GM23338 (cell line): ENCODE measurements at regions not wholly inside any gene's neighbourhood (a gene's known extent, or its start where the extent isn't known, plus 50 kb on each side); places are given as distances from the start of the nearest gene placed in this dataset.

Source experiments
- ATAC-seq: fragments of 200-7000 bp; cut with Tn5 transposase; 3 replicates; pipeline ENCODE4 v1.9.1; 2020
- DNase-seq: peaks from one replicate; pipeline ENCODE4 v3.0.0-alpha.2; 2015; ENCODE audit warnings: low spot score
- H2AFZ ChIP-seq: fragments of 200-600 bp; sonication (generic); 2 replicates; pipeline ENCODE4 v1.8.0; 2016; ENCODE audit warnings: antibody characterized with exemption, mild to moderate bottlenecking, moderate library complexity
- H3F3A ChIP-seq: fragments of 200-600 bp; sonication (generic); replicated peaks from 2 replicates; pipeline ENCODE4 v1.8.0; 2017; ENCODE audit warnings: antibody characterized with exemption, mixed run types, low read depth
- H3K27ac ChIP-seq: fragments of 200-600 bp; sonication (generic); 2 replicates; pipeline ENCODE4 v1.6.1; 2016; ENCODE audit warnings: low read depth
- H3K27me3 ChIP-seq: fragments of 200-600 bp; sonication (generic); 2 replicates; pipeline ENCODE4 v1.8.0; 2016; ENCODE audit warnings: mild to moderate bottlenecking, mixed run types, moderate library complexity; ENCODE audit not compliant: insufficient read depth
- H3K36me3 ChIP-seq: fragments of 200-600 bp; sonication (generic); 2 replicates; pipeline ENCODE4 v1.8.0; 2016; ENCODE audit warnings: mild to moderate bottlenecking; ENCODE audit not compliant: insufficient read depth
- H3K4me1 ChIP-seq: fragments of 200-600 bp; sonication (generic); 2 replicates; pipeline ENCODE4 v1.8.0; 2016; ENCODE audit warnings: mild to moderate bottlenecking, moderate library complexity; ENCODE audit not compliant: insufficient read depth
- H3K4me2 ChIP-seq: fragments of 200-600 bp; sonication (generic); 2 replicates; pipeline ENCODE4 v1.7.1; 2017; ENCODE audit warnings: mixed run types
- H3K4me3 ChIP-seq: fragments of 200-600 bp; sonication (generic); 2 replicates; pipeline ENCODE4 v1.6.1; 2016; ENCODE audit warnings: mixed run types
- H3K79me2 ChIP-seq: fragments of 200-600 bp; sonication (generic); replicated peaks from 2 replicates; pipeline ENCODE4 v1.8.0; 2017; ENCODE audit warnings: mild to moderate bottlenecking; ENCODE audit not compliant: insufficient read depth
- H3K9me2 ChIP-seq: fragments of 200-600 bp; sonication (generic); 2 replicates; pipeline ENCODE4 v1.8.0; 2017; ENCODE audit not compliant: insufficient read depth
- H4K20me1 ChIP-seq: fragments of 200-600 bp; sonication (generic); replicated peaks from 2 replicates; pipeline ENCODE4 v1.8.0; 2017; ENCODE audit warnings: mild to moderate bottlenecking; ENCODE audit not compliant: insufficient read depth
- H3K27ac Mint-ChIP-seq: 2 replicates; pipeline ENCODE4 v1.8.0; 2020; ENCODE audit warnings: inconsistent platforms, mild to moderate bottlenecking, moderate library complexity, mixed read lengths
- H3K27me3 Mint-ChIP-seq: 3 replicates; pipeline ENCODE4 v1.8.0; 2022; ENCODE audit warnings: low read depth, mild to moderate bottlenecking, moderate library complexity, mixed read lengths, inconsistent platforms; ENCODE audit not compliant: insufficient read depth, poor library complexity
- H3K36me3 Mint-ChIP-seq: 3 replicates; pipeline ENCODE4 v1.8.0; 2021; ENCODE audit warnings: low read depth, mild to moderate bottlenecking, inconsistent platforms, moderate library complexity, mixed read lengths
- H3K4me1 Mint-ChIP-seq: 3 replicates; pipeline ENCODE4 v1.8.0; 2020; ENCODE audit warnings: mild to moderate bottlenecking, inconsistent platforms, mixed read lengths
- H3K4me3 Mint-ChIP-seq: 3 replicates; pipeline ENCODE4 v1.8.0; 2021; ENCODE audit warnings: moderate library complexity, mild to moderate bottlenecking, inconsistent platforms, mixed read lengths
- H3K9me3 Mint-ChIP-seq: 3 replicates; pipeline ENCODE4 v1.8.0; 2020; ENCODE audit warnings: moderate library complexity, mild to moderate bottlenecking, inconsistent platforms, mixed read lengths
- CREB1 ChIP-seq: fragments of 250-450 bp; sonication (Bioruptor Pico); IDR thresholded peaks from 2 replicates; pipeline ENCODE4 v1.5.0; 2020; ENCODE audit warnings: low read depth, mild to moderate bottlenecking, moderate library complexity
- EZH2 ChIP-seq: fragments of 200-600 bp; sonication (generic); IDR thresholded peaks from one replicate; pipeline ENCODE4 v1.8.0; 2017; ENCODE audit warnings: antibody characterized with exemption, mild to moderate bottlenecking, low read depth; ENCODE audit not compliant: unreplicated experiment
- EZH2phosphoT487 ChIP-seq: fragments of 200-600 bp; sonication (generic); IDR thresholded peaks from one replicate; pipeline ENCODE4 v1.8.1; 2018; ENCODE audit warnings: antibody characterized with exemption; ENCODE audit not compliant: unreplicated experiment
- JUNB ChIP-seq: IDR thresholded peaks from one replicate; pipeline ENCODE4 v1.6.1; 2016; ENCODE audit warnings: antibody characterized with exemption; ENCODE audit not compliant: unreplicated experiment
- NANOG ChIP-seq: IDR thresholded peaks from 2 replicates; pipeline ENCODE4 v1.6.1; 2016; ENCODE audit warnings: antibody characterized with exemption, borderline replicate concordance
- POLR2AphosphoS5 ChIP-seq: IDR thresholded peaks from 2 replicates; pipeline ENCODE4 v1.6.1; 2016; ENCODE audit warnings: antibody characterized with exemption, low read depth
- STAT1 ChIP-seq: IDR thresholded peaks from one replicate; pipeline ENCODE4 v1.6.1; 2016; ENCODE audit warnings: antibody characterized with exemption; ENCODE audit not compliant: unreplicated experiment
- ZNF114 ChIP-seq: fragments of 250-450 bp; sonication (Bioruptor Pico); IDR thresholded peaks from 2 replicates; pipeline ENCODE4 v1.5.0; 2020; ENCODE audit warnings: mild to moderate bottlenecking, moderate library complexity
- ZNF331 ChIP-seq: fragments of 250-450 bp; sonication (Bioruptor Pico); IDR thresholded peaks from 2 replicates; pipeline ENCODE4 v1.5.0; 2020; ENCODE audit warnings: low read depth, mild to moderate bottlenecking, moderate library complexity
- TF ChIP-seq, protein P1 (sequence below), 2 experiments: fragments of 200-600 bp in 1 of 2; sonication (generic) in 1 of 2; conservative IDR thresholded peaks; 2 replicates each; pipeline versions ENCODE4 v1.5.1 to v1.6.1; 2016 to 2017; ENCODE audit warnings: antibody characterized with exemption in 2 of 2, low read depth in 2 of 2, mild to moderate bottlenecking in 2 of 2, moderate library complexity in 1 of 2
- TF ChIP-seq, protein P2 (sequence below): IDR thresholded peaks from 2 replicates; pipeline ENCODE4 v1.6.1; 2016; ENCODE audit warnings: antibody characterized with exemption
- TF ChIP-seq, protein P3 (sequence below): IDR thresholded peaks from one replicate; pipeline ENCODE4 v1.6.1; 2018; ENCODE audit warnings: antibody characterized with exemption; ENCODE audit not compliant: unreplicated experiment
- TF ChIP-seq, protein P4 (sequence below): fragments of 250-450 bp; sonication (Bioruptor Pico); IDR thresholded peaks from 2 replicates; pipeline ENCODE4 v1.5.0; 2020; ENCODE audit warnings: mild to moderate bottlenecking, moderate library complexity

DNA sequence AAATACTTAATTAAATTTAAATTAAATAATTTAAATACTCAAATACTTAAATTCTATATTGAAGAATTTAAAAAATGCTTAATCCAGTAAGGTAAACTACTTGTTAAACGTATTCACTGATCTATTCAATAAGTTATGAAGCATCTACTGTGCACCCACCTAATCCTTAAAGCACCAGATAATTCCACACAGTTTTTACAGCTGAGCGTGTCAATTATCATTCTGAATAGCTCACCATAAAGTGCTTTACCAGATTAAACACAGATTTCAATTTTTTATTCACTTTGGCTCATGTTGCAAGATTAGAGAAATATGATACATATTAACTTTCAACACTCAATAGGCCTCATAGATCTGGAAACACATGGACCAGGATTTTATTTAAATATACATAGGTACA lies 79.2 kb upstream of the DDIT4L start:
- H3K36me3 ChIP-seq, result no peaks in the 10 kb centered on the region
- no peaks in the 10 kb centered on the region for H3K79me2 ChIP-seq
- no peak overlapping the region for H2AFZ ChIP-seq
- no peaks in the 10 kb centered on the region for H3K27me3 Mint-ChIP-seq
- H3K4me3 Mint-ChIP-seq, result no peak overlapping the region
- H3K27me3 ChIP-seq, result no peaks in the 10 kb centered on the region
- peaks cover 23% of the 10 kb centered on the region; the same call in 2 of the 3 replicates for H3K9me3 Mint-ChIP-seq
- no peaks in the 10 kb centered on the region for H3F3A ChIP-seq
- no peak overlapping the region for H3K4me2 ChIP-seq
- peaks cover 10% of the 10 kb centered on the region for H3K36me3 Mint-ChIP-seq
- no peak overlapping the region for H3K27ac Mint-ChIP-seq
- H3K27ac ChIP-seq, result no peak overlapping the region
- DNase-seq (no peak), ATAC-seq (no peak)
- H3K4me3 ChIP-seq, result no peak overlapping the region
- H3K9me2 ChIP-seq, result no peaks in the 10 kb centered on the region
- H3K4me1 ChIP-seq, result no peaks in the 10 kb centered on the region
- no peaks in the 10 kb centered on the region for H4K20me1 ChIP-seq
- TF ChIP-seq POLR2AphosphoS5 (no peak), JUNB (no peak), STAT1 (no peak), NANOG (no peak), EZH2 (no peak), ZNF331 (no peak), CREB1 (CRISPR knock-in tag) (no peak), EZH2phosphoT487 (no peak), ZNF114 (CRISPR knock-in tag) (no peak)
- TF ChIP-seq, protein P1, sequence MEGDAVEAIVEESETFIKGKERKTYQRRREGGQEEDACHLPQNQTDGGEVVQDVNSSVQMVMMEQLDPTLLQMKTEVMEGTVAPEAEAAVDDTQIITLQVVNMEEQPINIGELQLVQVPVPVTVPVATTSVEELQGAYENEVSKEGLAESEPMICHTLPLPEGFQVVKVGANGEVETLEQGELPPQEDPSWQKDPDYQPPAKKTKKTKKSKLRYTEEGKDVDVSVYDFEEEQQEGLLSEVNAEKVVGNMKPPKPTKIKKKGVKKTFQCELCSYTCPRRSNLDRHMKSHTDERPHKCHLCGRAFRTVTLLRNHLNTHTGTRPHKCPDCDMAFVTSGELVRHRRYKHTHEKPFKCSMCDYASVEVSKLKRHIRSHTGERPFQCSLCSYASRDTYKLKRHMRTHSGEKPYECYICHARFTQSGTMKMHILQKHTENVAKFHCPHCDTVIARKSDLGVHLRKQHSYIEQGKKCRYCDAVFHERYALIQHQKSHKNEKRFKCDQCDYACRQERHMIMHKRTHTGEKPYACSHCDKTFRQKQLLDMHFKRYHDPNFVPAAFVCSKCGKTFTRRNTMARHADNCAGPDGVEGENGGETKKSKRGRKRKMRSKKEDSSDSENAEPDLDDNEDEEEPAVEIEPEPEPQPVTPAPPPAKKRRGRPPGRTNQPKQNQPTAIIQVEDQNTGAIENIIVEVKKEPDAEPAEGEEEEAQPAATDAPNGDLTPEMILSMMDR (conservative IDR thresholded peaks at IDR 0.05; ENCODE audit: low read depth in 2 of 2), result no peak
- TF ChIP-seq, protein P2, sequence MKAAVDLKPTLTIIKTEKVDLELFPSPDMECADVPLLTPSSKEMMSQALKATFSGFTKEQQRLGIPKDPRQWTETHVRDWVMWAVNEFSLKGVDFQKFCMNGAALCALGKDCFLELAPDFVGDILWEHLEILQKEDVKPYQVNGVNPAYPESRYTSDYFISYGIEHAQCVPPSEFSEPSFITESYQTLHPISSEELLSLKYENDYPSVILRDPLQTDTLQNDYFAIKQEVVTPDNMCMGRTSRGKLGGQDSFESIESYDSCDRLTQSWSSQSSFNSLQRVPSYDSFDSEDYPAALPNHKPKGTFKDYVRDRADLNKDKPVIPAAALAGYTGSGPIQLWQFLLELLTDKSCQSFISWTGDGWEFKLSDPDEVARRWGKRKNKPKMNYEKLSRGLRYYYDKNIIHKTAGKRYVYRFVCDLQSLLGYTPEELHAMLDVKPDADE, result no peak
- TF ChIP-seq, protein P3, sequence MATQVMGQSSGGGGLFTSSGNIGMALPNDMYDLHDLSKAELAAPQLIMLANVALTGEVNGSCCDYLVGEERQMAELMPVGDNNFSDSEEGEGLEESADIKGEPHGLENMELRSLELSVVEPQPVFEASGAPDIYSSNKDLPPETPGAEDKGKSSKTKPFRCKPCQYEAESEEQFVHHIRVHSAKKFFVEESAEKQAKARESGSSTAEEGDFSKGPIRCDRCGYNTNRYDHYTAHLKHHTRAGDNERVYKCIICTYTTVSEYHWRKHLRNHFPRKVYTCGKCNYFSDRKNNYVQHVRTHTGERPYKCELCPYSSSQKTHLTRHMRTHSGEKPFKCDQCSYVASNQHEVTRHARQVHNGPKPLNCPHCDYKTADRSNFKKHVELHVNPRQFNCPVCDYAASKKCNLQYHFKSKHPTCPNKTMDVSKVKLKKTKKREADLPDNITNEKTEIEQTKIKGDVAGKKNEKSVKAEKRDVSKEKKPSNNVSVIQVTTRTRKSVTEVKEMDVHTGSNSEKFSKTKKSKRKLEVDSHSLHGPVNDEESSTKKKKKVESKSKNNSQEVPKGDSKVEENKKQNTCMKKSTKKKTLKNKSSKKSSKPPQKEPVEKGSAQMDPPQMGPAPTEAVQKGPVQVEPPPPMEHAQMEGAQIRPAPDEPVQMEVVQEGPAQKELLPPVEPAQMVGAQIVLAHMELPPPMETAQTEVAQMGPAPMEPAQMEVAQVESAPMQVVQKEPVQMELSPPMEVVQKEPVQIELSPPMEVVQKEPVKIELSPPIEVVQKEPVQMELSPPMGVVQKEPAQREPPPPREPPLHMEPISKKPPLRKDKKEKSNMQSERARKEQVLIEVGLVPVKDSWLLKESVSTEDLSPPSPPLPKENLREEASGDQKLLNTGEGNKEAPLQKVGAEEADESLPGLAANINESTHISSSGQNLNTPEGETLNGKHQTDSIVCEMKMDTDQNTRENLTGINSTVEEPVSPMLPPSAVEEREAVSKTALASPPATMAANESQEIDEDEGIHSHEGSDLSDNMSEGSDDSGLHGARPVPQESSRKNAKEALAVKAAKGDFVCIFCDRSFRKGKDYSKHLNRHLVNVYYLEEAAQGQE, result no peak
- TF ChIP-seq, protein P4, sequence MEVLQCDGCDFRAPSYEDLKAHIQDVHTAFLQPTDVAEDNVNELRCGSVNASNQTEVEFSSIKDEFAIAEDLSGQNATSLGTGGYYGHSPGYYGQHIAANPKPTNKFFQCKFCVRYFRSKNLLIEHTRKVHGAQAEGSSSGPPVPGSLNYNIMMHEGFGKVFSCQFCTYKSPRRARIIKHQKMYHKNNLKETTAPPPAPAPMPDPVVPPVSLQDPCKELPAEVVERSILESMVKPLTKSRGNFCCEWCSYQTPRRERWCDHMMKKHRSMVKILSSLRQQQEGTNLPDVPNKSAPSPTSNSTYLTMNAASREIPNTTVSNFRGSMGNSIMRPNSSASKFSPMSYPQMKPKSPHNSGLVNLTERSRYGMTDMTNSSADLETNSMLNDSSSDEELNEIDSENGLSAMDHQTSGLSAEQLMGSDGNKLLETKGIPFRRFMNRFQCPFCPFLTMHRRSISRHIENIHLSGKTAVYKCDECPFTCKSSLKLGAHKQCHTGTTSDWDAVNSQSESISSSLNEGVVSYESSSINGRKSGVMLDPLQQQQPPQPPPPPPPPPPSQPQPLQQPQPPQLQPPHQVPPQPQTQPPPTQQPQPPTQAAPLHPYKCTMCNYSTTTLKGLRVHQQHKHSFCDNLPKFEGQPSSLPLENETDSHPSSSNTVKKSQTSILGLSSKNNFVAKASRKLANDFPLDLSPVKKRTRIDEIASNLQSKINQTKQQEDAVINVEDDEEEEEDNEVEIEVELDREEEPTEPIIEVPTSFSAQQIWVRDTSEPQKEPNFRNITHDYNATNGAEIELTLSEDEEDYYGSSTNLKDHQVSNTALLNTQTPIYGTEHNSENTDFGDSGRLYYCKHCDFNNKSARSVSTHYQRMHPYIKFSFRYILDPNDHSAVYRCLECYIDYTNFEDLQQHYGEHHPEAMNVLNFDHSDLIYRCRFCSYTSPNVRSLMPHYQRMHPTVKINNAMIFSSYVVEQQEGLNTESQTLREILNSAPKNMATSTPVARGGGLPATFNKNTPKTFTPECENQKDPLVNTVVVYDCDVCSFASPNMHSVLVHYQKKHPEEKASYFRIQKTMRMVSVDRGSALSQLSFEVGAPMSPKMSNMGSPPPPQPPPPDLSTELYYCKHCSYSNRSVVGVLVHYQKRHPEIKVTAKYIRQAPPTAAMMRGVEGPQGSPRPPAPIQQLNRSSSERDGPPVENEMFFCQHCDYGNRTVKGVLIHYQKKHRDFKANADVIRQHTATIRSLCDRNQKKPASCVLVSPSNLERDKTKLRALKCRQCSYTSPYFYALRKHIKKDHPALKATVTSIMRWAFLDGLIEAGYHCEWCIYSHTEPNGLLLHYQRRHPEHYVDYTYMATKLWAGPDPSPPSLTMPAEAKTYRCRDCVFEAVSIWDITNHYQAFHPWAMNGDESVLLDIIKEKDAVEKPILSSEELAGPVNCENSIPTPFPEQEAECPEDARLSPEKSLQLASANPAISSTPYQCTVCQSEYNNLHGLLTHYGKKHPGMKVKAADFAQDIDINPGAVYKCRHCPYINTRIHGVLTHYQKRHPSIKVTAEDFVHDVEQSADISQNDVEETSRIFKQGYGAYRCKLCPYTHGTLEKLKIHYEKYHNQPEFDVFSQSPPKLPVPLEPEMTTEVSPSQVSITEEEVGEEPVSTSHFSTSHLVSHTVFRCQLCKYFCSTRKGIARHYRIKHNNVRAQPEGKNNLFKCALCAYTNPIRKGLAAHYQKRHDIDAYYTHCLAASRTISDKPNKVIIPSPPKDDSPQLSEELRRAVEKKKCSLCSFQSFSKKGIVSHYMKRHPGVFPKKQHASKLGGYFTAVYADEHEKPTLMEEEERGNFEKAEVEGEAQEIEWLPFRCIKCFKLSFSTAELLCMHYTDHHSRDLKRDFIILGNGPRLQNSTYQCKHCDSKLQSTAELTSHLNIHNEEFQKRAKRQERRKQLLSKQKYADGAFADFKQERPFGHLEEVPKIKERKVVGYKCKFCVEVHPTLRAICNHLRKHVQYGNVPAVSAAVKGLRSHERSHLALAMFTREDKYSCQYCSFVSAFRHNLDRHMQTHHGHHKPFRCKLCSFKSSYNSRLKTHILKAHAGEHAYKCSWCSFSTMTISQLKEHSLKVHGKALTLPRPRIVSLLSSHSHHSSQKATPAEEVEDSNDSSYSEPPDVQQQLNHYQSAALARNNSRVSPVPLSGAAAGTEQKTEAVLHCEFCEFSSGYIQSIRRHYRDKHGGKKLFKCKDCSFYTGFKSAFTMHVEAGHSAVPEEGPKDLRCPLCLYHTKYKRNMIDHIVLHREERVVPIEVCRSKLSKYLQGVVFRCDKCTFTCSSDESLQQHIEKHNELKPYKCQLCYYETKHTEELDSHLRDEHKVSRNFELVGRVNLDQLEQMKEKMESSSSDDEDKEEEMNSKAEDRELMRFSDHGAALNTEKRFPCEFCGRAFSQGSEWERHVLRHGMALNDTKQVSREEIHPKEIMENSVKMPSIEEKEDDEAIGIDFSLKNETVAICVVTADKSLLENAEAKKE (CRISPR knock-in tag), result no peak
- H3K4me1 Mint-ChIP-seq, result no peaks in the 10 kb centered on the region; the same call in 2 of the 3 replicates
